ENCODE measurements at regions not wholly inside any gene's neighbourhood (a gene's known extent, or its start where the extent isn't known, plus 50 kb on each side); places are given as distances from the start of the nearest gene placed in this dataset.
A peak's percentile ranks its signal among the peaks of the same experiment; 100 is the strongest.
"Not testable (repeated sequence)": the region's sequence is repeated elsewhere in the genome, so short reads cannot be mapped to it uniquely, and the experiment has no call there.

GRCh38 chr2:91476244-91476935 is 2784.9 kb downstream of the RPIA start:
- H3K4me3 ChIP-seq (ENCODE audit: low read length); H3K27ac ChIP-seq (ENCODE audit: low read depth, low read length); H3K36me3 ChIP-seq (ENCODE audit: control insufficient read depth, insufficient read depth, low read length); H3K27me3 ChIP-seq (ENCODE audit: control insufficient read depth, insufficient read depth, low read length); H3K4me1 ChIP-seq (ENCODE audit: control insufficient read depth, insufficient read depth, low read length); H3K9ac ChIP-seq (ENCODE audit: low read length): not testable (repeated sequence)

DNA sequence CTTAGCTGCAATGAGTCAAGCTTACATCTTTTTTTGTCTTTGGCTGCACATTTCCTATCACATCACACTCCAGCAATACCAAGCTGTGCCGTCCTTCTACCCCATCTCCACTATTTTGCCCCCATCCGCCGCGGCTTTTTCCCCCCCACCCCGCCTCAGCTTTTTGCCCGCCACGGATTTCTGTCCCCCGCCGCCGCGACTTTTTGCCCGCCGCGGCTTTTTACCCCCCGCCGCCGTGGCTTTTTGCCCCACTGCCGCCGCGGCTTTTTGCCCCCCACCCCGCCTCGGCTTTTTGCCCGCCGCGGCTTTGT is 2785.4 kb downstream of the RPIA start:
- H3K27ac ChIP-seq (ENCODE audit: low read depth, low read length); H3K27me3 ChIP-seq (ENCODE audit: control insufficient read depth, insufficient read depth, low read length); H3K4me3 ChIP-seq (ENCODE audit: low read length); H3K36me3 ChIP-seq (ENCODE audit: control insufficient read depth, insufficient read depth, low read length); H3K4me1 ChIP-seq (ENCODE audit: control insufficient read depth, insufficient read depth, low read length); H3K9ac ChIP-seq (ENCODE audit: low read length): not testable (repeated sequence)

DNA sequence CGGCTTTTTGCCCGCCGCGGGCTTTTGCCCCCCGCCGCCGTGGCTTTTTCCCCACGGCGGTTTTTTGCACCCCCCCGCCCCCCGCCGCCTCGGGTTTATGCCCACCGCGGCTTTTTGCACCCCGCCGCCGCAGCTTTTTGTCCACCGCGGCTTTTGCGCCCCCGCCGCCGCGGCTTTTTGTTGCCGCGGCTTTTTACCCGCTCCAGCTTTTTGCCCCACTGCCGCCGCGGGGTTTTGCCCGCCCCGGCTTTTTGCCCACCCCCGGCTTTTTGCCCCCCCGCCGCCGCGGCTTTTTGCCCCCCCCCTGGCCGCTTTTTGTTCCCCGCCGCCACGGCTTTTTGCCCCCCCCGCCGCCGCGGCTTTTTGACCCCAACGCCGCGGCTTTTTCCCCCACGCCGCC is 2785.8 kb downstream of the RPIA start:
- H3K27me3 ChIP-seq (ENCODE audit: control insufficient read depth, insufficient read depth, low read length); H3K9ac ChIP-seq (ENCODE audit: low read length); H3K36me3 ChIP-seq (ENCODE audit: control insufficient read depth, insufficient read depth, low read length); H3K27ac ChIP-seq (ENCODE audit: low read depth, low read length); H3K4me1 ChIP-seq (ENCODE audit: control insufficient read depth, insufficient read depth, low read length): not testable (repeated sequence)
- H3K4me3 ChIP-seq (ENCODE audit: low read length): peak overlapping the region; percentile 46

DNA sequence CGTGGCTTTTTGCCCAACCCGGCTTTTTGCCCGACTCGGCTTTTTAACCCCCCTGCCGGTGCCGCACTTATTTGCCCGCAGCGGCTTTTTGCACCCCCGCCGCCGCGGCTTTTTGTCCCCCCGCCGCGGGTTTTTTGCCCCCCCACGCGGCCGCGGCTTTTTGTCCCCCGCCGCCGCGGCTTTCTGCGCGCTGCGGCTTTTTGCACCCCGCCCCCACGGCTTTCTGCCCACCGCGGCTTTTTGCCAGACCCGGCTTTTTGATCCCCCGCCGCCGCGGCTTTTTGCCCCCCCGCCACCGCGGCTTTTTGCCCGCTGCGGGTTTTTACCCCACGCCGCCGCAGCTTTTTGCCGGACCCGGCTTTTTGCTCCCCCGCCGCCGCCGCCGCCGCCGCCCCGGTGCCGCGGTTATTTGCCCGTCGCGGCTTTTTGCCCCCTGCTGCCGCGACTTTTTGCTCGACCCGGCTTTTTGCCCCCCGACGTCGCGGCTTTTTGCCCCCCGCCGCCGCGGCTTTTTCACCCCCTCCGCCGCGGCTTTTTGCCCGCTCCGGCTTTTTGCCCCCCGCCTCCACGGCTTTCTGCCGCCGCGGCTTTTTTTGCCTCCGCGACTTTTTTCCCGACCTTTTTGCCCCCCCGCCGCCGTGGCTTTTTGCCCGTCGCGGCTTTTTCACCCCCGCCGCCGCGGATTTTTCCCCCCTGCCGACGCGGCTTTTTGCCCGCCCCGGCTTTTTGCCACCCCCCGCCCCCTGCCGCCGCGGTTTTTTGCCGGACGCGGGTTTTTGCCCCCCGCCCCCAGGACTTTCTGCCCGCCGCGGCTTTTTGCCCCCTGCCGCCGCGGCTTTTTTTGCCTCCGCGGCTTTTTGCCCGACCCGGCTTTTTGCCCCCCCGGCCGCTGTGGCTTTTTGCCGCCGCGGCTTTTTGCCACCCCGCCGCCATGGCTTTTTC is 2786.5 kb downstream of the RPIA start:
- no peak overlapping the region for H3K9ac ChIP-seq (ENCODE audit: low read length)
- no peak overlapping the region for H3K27ac ChIP-seq (ENCODE audit: low read depth, low read length)
- H3K27me3 ChIP-seq (ENCODE audit: control insufficient read depth, insufficient read depth, low read length): no peaks in the 10 kb centered on the region
- no peaks in the 10 kb centered on the region for H3K36me3 ChIP-seq (ENCODE audit: control insufficient read depth, insufficient read depth, low read length)
- peak overlapping the region; percentile 46 for H3K4me3 ChIP-seq (ENCODE audit: low read length)
- H3K4me1 ChIP-seq (ENCODE audit: control insufficient read depth, insufficient read depth, low read length): no peaks in the 10 kb centered on the region

GRCh38 chr2:91478851-91479718 is 2787.6 kb downstream of the RPIA start:
- not testable (repeated sequence) for H3K27ac ChIP-seq (ENCODE audit: low read depth, low read length); H3K4me3 ChIP-seq (ENCODE audit: low read length); H3K36me3 ChIP-seq (ENCODE audit: control insufficient read depth, insufficient read depth, low read length); H3K27me3 ChIP-seq (ENCODE audit: control insufficient read depth, insufficient read depth, low read length); H3K9ac ChIP-seq (ENCODE audit: low read length); H3K4me1 ChIP-seq (ENCODE audit: control insufficient read depth, insufficient read depth, low read length)

DNA sequence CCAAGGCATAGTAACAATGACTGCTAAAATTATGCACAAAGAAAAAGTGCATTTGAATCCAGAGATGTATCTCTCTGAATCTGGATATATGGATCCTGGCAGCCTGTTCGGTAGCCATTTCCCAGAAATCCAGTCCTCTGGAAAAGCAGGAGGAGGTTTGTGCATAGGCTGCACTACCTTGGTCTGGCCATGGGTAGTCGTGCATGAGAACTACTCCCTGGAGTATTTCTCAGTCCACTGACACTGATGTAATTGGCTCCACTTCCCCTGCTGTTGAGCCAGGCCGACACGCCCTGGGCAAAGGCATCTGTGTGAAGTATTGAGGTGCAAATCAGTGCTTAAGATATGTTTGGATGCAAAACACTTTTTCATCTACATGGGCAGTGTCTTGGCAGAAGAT is 2793.8 kb downstream of the RPIA start:
- not testable (repeated sequence) for H3K36me3 ChIP-seq (ENCODE audit: control insufficient read depth, insufficient read depth, low read length); H3K27ac ChIP-seq (ENCODE audit: low read depth, low read length); H3K4me1 ChIP-seq (ENCODE audit: control insufficient read depth, insufficient read depth, low read length); H3K4me3 ChIP-seq (ENCODE audit: low read length); H3K27me3 ChIP-seq (ENCODE audit: control insufficient read depth, insufficient read depth, low read length); H3K9ac ChIP-seq (ENCODE audit: low read length)

DNA sequence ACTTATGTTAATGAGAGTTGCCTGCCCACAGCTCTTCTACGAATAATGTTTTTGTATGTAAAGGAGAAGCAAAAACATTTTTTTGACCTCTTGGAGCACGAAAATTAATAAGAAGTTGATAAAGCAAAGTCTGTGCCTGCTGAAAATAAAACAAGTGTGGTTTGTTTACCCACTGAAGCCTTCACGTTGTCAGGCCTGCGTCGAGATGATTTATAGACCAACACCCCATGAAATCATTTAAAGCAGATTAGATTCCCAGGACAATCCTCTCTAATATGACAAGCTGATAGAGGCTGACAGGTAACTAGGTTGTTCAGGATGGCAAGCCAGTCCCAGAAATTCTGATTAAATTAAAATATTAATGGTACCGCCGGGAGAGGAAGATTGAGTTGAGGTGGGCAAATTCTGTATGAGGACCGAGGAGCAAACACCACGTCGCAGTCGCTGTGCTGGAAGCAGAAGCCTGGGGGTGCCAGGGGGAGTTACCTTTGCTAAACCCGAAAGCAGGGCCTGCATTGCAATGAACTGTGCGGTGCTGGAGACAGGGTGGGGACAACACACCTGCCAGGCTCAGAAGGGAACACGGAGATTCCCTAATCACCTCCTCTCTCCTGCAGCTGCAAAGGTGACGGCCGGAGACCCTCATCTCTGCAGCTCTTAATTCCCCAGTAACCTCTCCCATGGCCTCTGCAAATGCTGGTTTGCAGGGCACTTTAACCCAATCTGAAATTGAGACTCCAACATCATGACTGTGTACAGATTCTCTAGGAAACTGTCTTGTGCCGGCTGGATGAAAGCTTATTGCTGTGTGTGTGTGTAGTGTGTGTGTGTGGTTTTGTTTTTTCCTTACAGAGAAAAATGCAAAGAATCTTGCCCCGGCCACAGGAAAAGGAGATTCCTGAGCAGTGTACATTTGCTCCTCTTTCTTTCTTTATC is 2805.9 kb downstream of the RPIA start:
- not testable (repeated sequence) for H3K36me3 ChIP-seq (ENCODE audit: control insufficient read depth, insufficient read depth, low read length); H3K9ac ChIP-seq (ENCODE audit: low read length)

GRCh38 chr2:91498065-91498449 is 2806.6 kb downstream of the RPIA start:
- not testable (repeated sequence) for H3K4me1 ChIP-seq (ENCODE audit: control insufficient read depth, insufficient read depth, low read length); H3K27me3 ChIP-seq (ENCODE audit: control insufficient read depth, insufficient read depth, low read length); H3K27ac ChIP-seq (ENCODE audit: low read depth, low read length); H3K4me3 ChIP-seq (ENCODE audit: low read length); H3K36me3 ChIP-seq (ENCODE audit: control insufficient read depth, insufficient read depth, low read length); H3K9ac ChIP-seq (ENCODE audit: low read length)

More for the DNA sequence above, 2805.9 kb downstream of the RPIA start:
- not testable (repeated sequence) for H3K4me3 ChIP-seq (ENCODE audit: low read length); H3K27me3 ChIP-seq (ENCODE audit: control insufficient read depth, insufficient read depth, low read length); H3K27ac ChIP-seq (ENCODE audit: low read depth, low read length); H3K4me1 ChIP-seq (ENCODE audit: control insufficient read depth, insufficient read depth, low read length)

DNA sequence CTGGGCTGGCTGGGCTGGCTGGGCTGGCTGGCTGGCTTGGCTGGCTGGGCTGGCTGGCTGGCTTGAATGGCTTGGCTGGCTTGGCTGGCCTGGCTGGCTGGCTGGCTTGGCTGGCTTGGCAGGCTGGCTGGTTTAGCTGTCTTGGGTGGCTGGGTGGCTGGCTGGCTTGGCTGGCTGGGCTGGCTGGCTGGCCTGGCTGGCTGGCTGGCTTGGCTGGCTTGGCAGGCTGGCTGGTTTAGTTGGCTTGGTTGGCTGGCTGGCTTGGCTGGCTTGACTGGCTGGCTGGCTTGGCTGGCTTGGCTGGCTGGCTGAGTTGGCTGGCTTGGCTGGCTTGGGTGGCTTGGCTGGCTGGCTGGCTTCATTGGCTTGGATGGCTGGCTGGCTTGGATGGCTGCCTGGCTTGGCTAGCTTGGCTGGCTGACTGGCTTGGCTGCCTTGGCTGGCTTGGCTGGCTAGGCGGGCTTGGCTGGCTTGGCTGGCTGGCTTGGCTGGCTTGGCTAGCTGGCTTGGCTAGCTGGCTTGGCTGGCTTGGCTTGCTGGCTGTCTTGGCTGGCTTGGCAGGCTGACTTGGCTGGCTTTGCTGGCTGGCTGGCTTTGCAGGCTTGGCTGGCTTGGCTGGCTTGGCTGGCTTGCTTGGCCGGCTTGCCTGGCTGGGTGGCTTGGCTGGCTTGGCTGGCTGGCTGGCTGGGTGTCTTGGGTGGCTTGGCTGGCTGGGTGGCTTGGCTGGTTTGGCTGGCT is 2807.2 kb downstream of the RPIA start:
- not testable (repeated sequence) for H3K4me1 ChIP-seq (ENCODE audit: control insufficient read depth, insufficient read depth, low read length); H3K36me3 ChIP-seq (ENCODE audit: control insufficient read depth, insufficient read depth, low read length); H3K9ac ChIP-seq (ENCODE audit: low read length); H3K4me3 ChIP-seq (ENCODE audit: low read length); H3K27me3 ChIP-seq (ENCODE audit: control insufficient read depth, insufficient read depth, low read length); H3K27ac ChIP-seq (ENCODE audit: low read depth, low read length)

DNA sequence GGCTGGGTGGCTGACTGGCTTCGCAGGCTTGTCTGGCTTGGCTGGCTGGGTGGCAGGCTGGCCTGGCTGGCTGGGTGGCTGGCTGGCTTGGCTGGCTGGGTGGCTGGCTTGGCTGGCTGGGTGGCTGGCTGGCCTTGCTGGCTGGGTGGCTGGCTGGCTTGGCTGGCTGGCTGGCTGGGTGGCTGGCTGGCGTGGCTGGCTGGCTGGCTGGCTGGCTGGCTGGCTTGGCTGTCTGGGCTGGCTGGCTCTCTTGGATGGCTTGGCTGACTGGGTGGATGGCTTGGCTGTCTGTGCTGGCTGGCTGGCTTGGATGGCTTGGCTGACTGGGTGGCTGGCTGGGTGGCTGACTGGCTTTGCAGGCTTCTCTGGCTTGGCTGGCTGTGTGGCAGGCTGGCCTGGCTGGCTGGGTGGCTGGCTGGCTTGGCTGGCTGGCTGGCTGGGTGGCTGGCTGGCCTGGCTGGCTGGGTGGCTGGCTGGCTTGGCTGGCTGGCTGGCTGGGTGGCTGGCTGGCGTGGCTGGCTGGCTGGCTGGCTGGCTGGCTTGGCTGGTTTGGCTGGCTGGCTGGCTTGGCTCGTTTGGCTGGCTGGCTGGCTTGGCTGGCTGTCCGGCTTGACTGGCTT is 2808.1 kb downstream of the RPIA start:
- not testable (repeated sequence) for H3K27ac ChIP-seq (ENCODE audit: low read depth, low read length); H3K27me3 ChIP-seq (ENCODE audit: control insufficient read depth, insufficient read depth, low read length); H3K9ac ChIP-seq (ENCODE audit: low read length); H3K4me1 ChIP-seq (ENCODE audit: control insufficient read depth, insufficient read depth, low read length); H3K36me3 ChIP-seq (ENCODE audit: control insufficient read depth, insufficient read depth, low read length); H3K4me3 ChIP-seq (ENCODE audit: low read length)
